ENCODE measurements at regions not wholly inside any gene's neighbourhood (a gene's known extent, or its start where the extent isn't known, plus 50 kb on each side); places are given as distances from the start of the nearest gene placed in this dataset.

GRCh38 chr10:113333313-113333712 is 219.5 kb upstream of the HABP2 start:
- TF ChIP-seq CTCF (IDR thresholded peaks at IDR 0.05; ENCODE audit: low read depth, low read length) (no peak), EZH2phosphoT487 (IDR thresholded peaks at IDR 0.05; ENCODE audit: low read depth) (no peak)

All from OCI-LY3 (cell line).